CD14-positive monocyte (primary cell): ENCODE measurements at regions not wholly inside any gene's neighbourhood (a gene's known extent, or its start where the extent isn't known, plus 50 kb on each side); places are given as distances from the start of the nearest gene placed in this dataset.

ENCODE experiments used
- DNase-seq, 3 donors: peaks; one replicate each; pipeline ENCODE4 v3.0.0-alpha.2; 2011 to 2022
- H2AFZ ChIP-seq: 2 replicates; pipeline ENCODE4 v1.6.0; 2012; ENCODE audit warnings: mild to moderate bottlenecking, low read depth, low read length, inconsistent platforms; ENCODE audit not compliant: insufficient read depth, poor library complexity, severe bottlenecking
- H3K27ac ChIP-seq, 2 donors: 1 replicate in 1 of 2; 2 replicates in 1 of 2; pipeline ENCODE4 v1.5.1; 2012 to 2013; ENCODE audit warnings: low read length in 2 of 2, control low read depth in 1 of 2, inconsistent platforms in 1 of 2, low read depth in 1 of 2, mild to moderate bottlenecking in 1 of 2
- H3K27me3 ChIP-seq, 2 donors: one replicate each; pipeline versions ENCODE4 v1.6.0 to v1.6.1; 2011 to 2013; ENCODE audit warnings: low read length in 2 of 2; ENCODE audit not compliant: control insufficient read depth in 2 of 2, insufficient read depth in 2 of 2
- H3K36me3 ChIP-seq, 2 donors: replicated peaks in 1 of 2; 1 replicate in 1 of 2; 2 replicates in 1 of 2; pipeline versions ENCODE4 v1.5.1 to v1.6.1; 2012 to 2013; ENCODE audit warnings: low read length in 2 of 2, control low read depth in 1 of 2, inconsistent platforms in 1 of 2, mild to moderate bottlenecking in 1 of 2; ENCODE audit not compliant: insufficient read depth in 2 of 2, control insufficient read depth in 1 of 2
- H3K4me1 ChIP-seq, 2 donors: 1 replicate in 1 of 2; 2 replicates in 1 of 2; pipeline versions ENCODE4 v1.5.1 to v1.6.1; 2012 to 2013; ENCODE audit warnings: low read length in 2 of 2, control low read depth in 1 of 2, inconsistent platforms in 1 of 2, mild to moderate bottlenecking in 1 of 2, moderate library complexity in 1 of 2; ENCODE audit not compliant: insufficient read depth in 2 of 2, control insufficient read depth in 1 of 2
- H3K4me2 ChIP-seq: replicated peaks from 2 replicates; pipeline ENCODE3; 2012; ENCODE audit warnings: low read length, moderate library complexity, mild to moderate bottlenecking; ENCODE audit not compliant: poor library complexity, severe bottlenecking; ENCODE audit errors: extremely low read depth
- H3K4me3 ChIP-seq, 3 experiments: fragments of 200-600 bp in 1 of 3; sonication (generic) in 1 of 3; replicated peaks in 1 of 3; 1 replicate in 2 of 3; 2 replicates in 1 of 3; pipeline ENCODE4 v1.5.1; 2011 to 2013; ENCODE audit warnings: low read length in 3 of 3, mild to moderate bottlenecking in 3 of 3, control low read depth in 2 of 3, low read depth in 2 of 3, inconsistent platforms in 1 of 3, moderate library complexity in 1 of 3
- H3K79me2 ChIP-seq: 2 replicates; pipeline ENCODE4 v1.6.0; 2012; ENCODE audit warnings: mild to moderate bottlenecking, control low read depth, inconsistent platforms, low read length, moderate library complexity; ENCODE audit not compliant: insufficient read depth
- H3K9ac ChIP-seq: 2 replicates; pipeline ENCODE4 v1.6.0; 2017; ENCODE audit warnings: low read length, mild to moderate bottlenecking; ENCODE audit not compliant: insufficient read depth, poor library complexity, severe bottlenecking
- H3K9me3 ChIP-seq, 2 donors: replicated peaks in 1 of 2; 1 replicate in 1 of 2; 2 replicates in 1 of 2; pipeline versions ENCODE4 v1.5.1 to v1.6.1; 2012 to 2013; ENCODE audit warnings: low read length in 2 of 2, control low read depth in 1 of 2; ENCODE audit not compliant: control insufficient read depth in 1 of 2, insufficient read depth in 1 of 2
- H4K20me1 ChIP-seq: 2 replicates; pipeline ENCODE4 v1.6.0; 2012; ENCODE audit warnings: mild to moderate bottlenecking, low read length, control low read depth, moderate library complexity; ENCODE audit not compliant: insufficient read depth
- H3K27ac Mint-ChIP-seq, 7 donors: one replicate each; pipeline ENCODE4 v1.8.0; 2020; ENCODE audit warnings: mild to moderate bottlenecking in 7 of 7, mixed read lengths in 7 of 7, moderate library complexity in 6 of 7, inconsistent platforms in 2 of 7
- H3K27me3 Mint-ChIP-seq, 3 donors: one replicate each; pipeline ENCODE4 v1.8.0; 2021 to 2022; ENCODE audit warnings: low read depth in 3 of 3, mild to moderate bottlenecking in 3 of 3, mixed read lengths in 3 of 3, moderate library complexity in 3 of 3, inconsistent platforms in 1 of 3
- H3K36me3 Mint-ChIP-seq, 2 donors: one replicate each; pipeline ENCODE4 v1.8.0; 2020; ENCODE audit warnings: mixed read lengths in 2 of 2, inconsistent platforms in 1 of 2, mild to moderate bottlenecking in 1 of 2
- H3K4me1 Mint-ChIP-seq: one replicate; pipeline ENCODE4 v1.8.0; 2020; ENCODE audit warnings: mild to moderate bottlenecking, mixed read lengths
- H3K4me3 Mint-ChIP-seq, 2 donors: one replicate each; pipeline ENCODE4 v1.8.0; 2020; ENCODE audit warnings: mild to moderate bottlenecking in 2 of 2, mixed read lengths in 2 of 2, moderate library complexity in 1 of 2
- H3K9me3 Mint-ChIP-seq, 7 donors: one replicate each; pipeline ENCODE4 v1.8.0; 2020 to 2022; ENCODE audit warnings: mixed read lengths in 7 of 7, mild to moderate bottlenecking in 6 of 7, moderate library complexity in 6 of 7, inconsistent platforms in 2 of 7
- WGBS: methylation state at CpG from one replicate; pipeline ENCODE4 v1.1.5; 2013; ENCODE audit warnings: missing lambda C conversion rate; ENCODE audit not compliant: insufficient coverage; 5-methylcytosine and 5-hydroxymethylcytosine counted together
- intact Hi-C, 2 donors: fragments of 100-400 bp; cut with micrococcal nuclease; formaldehyde crosslinking; loops; one replicate each; pipeline versions ENCODE4 v1.15.0 to v1.15.1; 2023
- TF ChIP-seq, protein P1 (sequence below): fragments of 200-600 bp; IDR thresholded peaks from one replicate; pipeline ENCODE4 v1.8.0; 2022; ENCODE audit warnings: antibody characterized with exemption, mild to moderate bottlenecking

DNA sequence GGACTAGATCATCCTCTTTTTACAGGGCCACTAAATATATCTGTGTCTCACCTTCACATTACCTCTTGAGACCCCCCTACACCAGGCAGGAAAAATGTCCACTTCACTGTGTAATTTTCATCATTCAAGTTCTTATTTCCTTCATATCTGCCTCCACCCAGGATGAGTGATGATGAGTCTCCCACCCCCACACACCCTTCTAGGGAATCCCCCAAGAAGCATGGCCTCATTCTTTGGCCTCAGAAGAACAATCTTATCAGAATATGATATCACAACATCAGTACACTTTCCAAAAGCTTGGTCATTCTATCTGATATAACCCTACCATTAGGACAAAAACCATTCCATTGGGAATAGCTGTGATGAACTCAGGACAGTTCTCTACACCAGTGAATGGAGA lies 170.3 kb upstream of the DUSP10 start:
- no peak for DNase-seq
- Mint-ChIP-seq H3K4me1 (no peaks in the 10 kb centered on the region), H3K27me3 (peaks cover 0 to 2% (median 2%) of the 10 kb centered on the region in 3 donors), H3K27ac (no peak overlapping the region), H3K36me3 (peaks cover 46 to 52% of the 10 kb centered on the region in 2 donors), H3K9me3 (no peaks in the 10 kb centered on the region), H3K4me3 (no peak overlapping the region)
- intact Hi-C loops = no loop called here
- Histone ChIP-seq H3K27me3 (no peaks in the 10 kb centered on the region), H3K4me3 (no peak overlapping the region), H4K20me1 (no peaks in the 10 kb centered on the region), H3K9ac (no peak overlapping the region), H2AFZ (no peak overlapping the region), H3K36me3 (peaks cover 0 to 2% of the 10 kb centered on the region in 2 donors), H3K4me2 (no peak overlapping the region), H3K9me3 (no peaks in the 10 kb centered on the region), H3K27ac (no peak overlapping the region), H3K4me1 (no peaks in the 10 kb centered on the region), H3K79me2 (no peaks in the 10 kb centered on the region)
- TF ChIP-seq, protein P1, sequence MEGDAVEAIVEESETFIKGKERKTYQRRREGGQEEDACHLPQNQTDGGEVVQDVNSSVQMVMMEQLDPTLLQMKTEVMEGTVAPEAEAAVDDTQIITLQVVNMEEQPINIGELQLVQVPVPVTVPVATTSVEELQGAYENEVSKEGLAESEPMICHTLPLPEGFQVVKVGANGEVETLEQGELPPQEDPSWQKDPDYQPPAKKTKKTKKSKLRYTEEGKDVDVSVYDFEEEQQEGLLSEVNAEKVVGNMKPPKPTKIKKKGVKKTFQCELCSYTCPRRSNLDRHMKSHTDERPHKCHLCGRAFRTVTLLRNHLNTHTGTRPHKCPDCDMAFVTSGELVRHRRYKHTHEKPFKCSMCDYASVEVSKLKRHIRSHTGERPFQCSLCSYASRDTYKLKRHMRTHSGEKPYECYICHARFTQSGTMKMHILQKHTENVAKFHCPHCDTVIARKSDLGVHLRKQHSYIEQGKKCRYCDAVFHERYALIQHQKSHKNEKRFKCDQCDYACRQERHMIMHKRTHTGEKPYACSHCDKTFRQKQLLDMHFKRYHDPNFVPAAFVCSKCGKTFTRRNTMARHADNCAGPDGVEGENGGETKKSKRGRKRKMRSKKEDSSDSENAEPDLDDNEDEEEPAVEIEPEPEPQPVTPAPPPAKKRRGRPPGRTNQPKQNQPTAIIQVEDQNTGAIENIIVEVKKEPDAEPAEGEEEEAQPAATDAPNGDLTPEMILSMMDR = no peak

DNA sequence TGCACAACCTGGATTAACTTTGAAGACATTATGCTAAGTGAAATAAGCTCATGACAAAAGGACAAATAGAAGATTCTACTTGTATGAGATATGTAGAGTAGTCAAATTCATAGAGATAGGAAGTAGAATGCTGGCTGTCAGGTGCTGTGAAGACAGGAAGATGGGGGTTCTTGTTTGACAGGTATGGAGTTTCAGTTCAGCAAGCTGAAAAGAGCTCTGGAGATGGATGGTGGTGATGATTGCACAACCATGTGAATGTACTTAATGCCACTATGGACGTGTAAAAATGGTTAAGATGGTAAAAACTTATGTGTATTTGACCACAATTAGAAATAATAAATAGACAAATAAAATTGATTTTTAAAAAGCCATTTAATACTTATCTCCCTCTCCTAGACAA lies 169.8 kb upstream of the DUSP10 start:
- no peaks in the 10 kb centered on the region for H3K79me2 ChIP-seq
- H3K27me3 ChIP-seq = no peaks in the 10 kb centered on the region
- DNase-seq = no peak
- intact Hi-C loops = no loop called here
- H3K4me2 ChIP-seq = no peak overlapping the region
- TF ChIP-seq, protein P1 = no peak
- peaks cover 0 to 2% (median 2%) of the 10 kb centered on the region in 3 donors for H3K27me3 Mint-ChIP-seq
- H3K9me3 Mint-ChIP-seq = no peaks in the 10 kb centered on the region
- no peak overlapping the region for H2AFZ ChIP-seq
- H3K4me1 ChIP-seq = no peaks in the 10 kb centered on the region
- no peak overlapping the region for H3K9ac ChIP-seq
- H4K20me1 ChIP-seq = no peaks in the 10 kb centered on the region
- H3K27ac ChIP-seq = no peak overlapping the region
- no peak overlapping the region for H3K4me3 ChIP-seq
- H3K36me3 ChIP-seq = peaks cover 0 to under 1% of the 10 kb centered on the region in 2 donors
- no peaks in the 10 kb centered on the region for H3K9me3 ChIP-seq
- H3K4me1 Mint-ChIP-seq = no peaks in the 10 kb centered on the region
- peaks cover 41 to 48% of the 10 kb centered on the region in 2 donors for H3K36me3 Mint-ChIP-seq
- no peak overlapping the region for H3K4me3 Mint-ChIP-seq
- WGBS = no CpG with 5 or more reads among the region's 1 CpG
- H3K27ac Mint-ChIP-seq = no peak overlapping the region
